Mesenchymal stem cell (in vitro differentiated cells and primary cell): ENCODE measurements at regions not wholly inside any gene's neighbourhood (a gene's known extent, or its start where the extent isn't known, plus 50 kb on each side); places are given as distances from the start of the nearest gene placed in this dataset.

Experiments
- DNase-seq: peaks from one replicate; pipeline ENCODE4 v3.0.0-alpha.2; 2013
- H2AFZ ChIP-seq: one replicate; pipeline ENCODE4 v1.6.1; 2013; ENCODE audit warnings: low read depth, mild to moderate bottlenecking, control low read depth, inconsistent platforms, low read length, moderate library complexity
- H2AK5ac ChIP-seq: 2 replicates; pipeline ENCODE4 v1.6.1; 2013; ENCODE audit warnings: low read length, moderate library complexity, mild to moderate bottlenecking, inconsistent platforms; ENCODE audit not compliant: severe bottlenecking
- H2BK120ac ChIP-seq: one replicate; pipeline ENCODE4 v1.6.1; 2013; ENCODE audit warnings: low read depth, mild to moderate bottlenecking, inconsistent platforms, low read length, moderate library complexity
- H2BK12ac ChIP-seq, 2 experiments: one replicate each; pipeline ENCODE4 v1.6.1; 2013; ENCODE audit warnings: inconsistent platforms in 2 of 2, low read length in 2 of 2, mild to moderate bottlenecking in 2 of 2, moderate library complexity in 2 of 2, control low read depth in 1 of 2
- H2BK15ac ChIP-seq: one replicate; pipeline ENCODE4 v1.6.1; 2013; ENCODE audit warnings: mild to moderate bottlenecking, low read depth, inconsistent platforms; ENCODE audit not compliant: poor library complexity, severe bottlenecking
- H2BK5ac ChIP-seq: 2 replicates; pipeline ENCODE4 v1.6.1; 2013; ENCODE audit warnings: low read depth, mild to moderate bottlenecking, low read length, control low read depth, inconsistent platforms; ENCODE audit not compliant: poor library complexity, severe bottlenecking
- H3K14ac ChIP-seq, 2 experiments: one replicate each; pipeline ENCODE4 v1.6.1; 2013; ENCODE audit warnings: inconsistent platforms in 2 of 2, low read length in 2 of 2, control low read depth in 1 of 2, mild to moderate bottlenecking in 1 of 2, moderate library complexity in 1 of 2
- H3K18ac ChIP-seq, 2 experiments: one replicate each; pipeline ENCODE4 v1.6.1; 2013; ENCODE audit warnings: inconsistent platforms in 2 of 2, low read length in 2 of 2, control low read depth in 1 of 2, low read depth in 1 of 2, mild to moderate bottlenecking in 1 of 2
- H3K23ac ChIP-seq, 2 experiments: one replicate each; pipeline ENCODE4 v1.6.1; 2013; ENCODE audit warnings: inconsistent platforms in 2 of 2, low read length in 2 of 2, mild to moderate bottlenecking in 2 of 2, moderate library complexity in 2 of 2, control low read depth in 1 of 2
- H3K27ac ChIP-seq: 2 replicates; pipeline ENCODE4 v1.5.1; 2013; ENCODE audit warnings: mild to moderate bottlenecking, moderate library complexity, low read length, control low read depth, inconsistent platforms; ENCODE audit not compliant: poor library complexity, severe bottlenecking
- H3K27me3 ChIP-seq, 2 experiments: 2 replicates each; pipeline versions ENCODE4 v1.6.1 to v1.7.0; 2013; ENCODE audit warnings: low read length in 2 of 2, mild to moderate bottlenecking in 2 of 2, moderate library complexity in 2 of 2, control low read depth in 1 of 2, inconsistent platforms in 1 of 2; ENCODE audit not compliant: control insufficient read depth in 1 of 2, insufficient read depth in 1 of 2
- H3K36me3 ChIP-seq, 2 experiments: 2 replicates each; pipeline versions ENCODE4 v1.6.1 to v1.7.0; 2013; ENCODE audit warnings: low read length in 2 of 2, control low read depth in 1 of 2, inconsistent platforms in 1 of 2, low read depth in 1 of 2, mild to moderate bottlenecking in 1 of 2; ENCODE audit not compliant: insufficient read depth in 2 of 2, control insufficient read depth in 1 of 2
- H3K4ac ChIP-seq, 2 experiments: one replicate each; pipeline ENCODE4 v1.6.1; 2013; ENCODE audit warnings: inconsistent platforms in 2 of 2, low read length in 2 of 2, mild to moderate bottlenecking in 2 of 2, moderate library complexity in 2 of 2, control low read depth in 1 of 2, low read depth in 1 of 2
- H3K4me1 ChIP-seq: 2 replicates; pipeline ENCODE4 v1.6.1; 2013; ENCODE audit warnings: low read depth, low read length, control low read depth; ENCODE audit not compliant: control insufficient read depth, insufficient read depth
- H3K4me2 ChIP-seq: 2 replicates; pipeline ENCODE4 v1.6.1; 2013; ENCODE audit warnings: low read length, mild to moderate bottlenecking, inconsistent platforms; ENCODE audit not compliant: poor library complexity, severe bottlenecking
- H3K4me3 ChIP-seq, 2 experiments: 2 replicates each; pipeline versions ENCODE4 v1.5.1 to v1.7.0; 2013; ENCODE audit warnings: low read length in 2 of 2, mild to moderate bottlenecking in 2 of 2, control low read depth in 1 of 2, low read depth in 1 of 2; ENCODE audit not compliant: insufficient read depth in 1 of 2
- H3K79me1 ChIP-seq: replicated peaks from 2 replicates; pipeline ENCODE4 v1.6.1; 2013; ENCODE audit warnings: mild to moderate bottlenecking, control low read depth, low read length, inconsistent platforms; ENCODE audit not compliant: poor library complexity, severe bottlenecking
- H3K9ac ChIP-seq: 2 replicates; pipeline ENCODE4 v1.7.0; 2013; ENCODE audit warnings: mild to moderate bottlenecking, low read length, moderate library complexity
- H3K9me3 ChIP-seq: 2 replicates; pipeline ENCODE4 v1.7.0; 2013; ENCODE audit warnings: mild to moderate bottlenecking, low read length; ENCODE audit not compliant: control insufficient read depth
- H4K8ac ChIP-seq: one replicate; pipeline ENCODE4 v1.6.1; 2013; ENCODE audit warnings: inconsistent platforms, mild to moderate bottlenecking, low read length, moderate library complexity
- H4K91ac ChIP-seq: one replicate; pipeline ENCODE4 v1.6.1; 2013; ENCODE audit warnings: mild to moderate bottlenecking, low read length, inconsistent platforms
- WGBS: methylation state at CpG from one replicate; pipeline ENCODE4 v1.1.7; 2013; ENCODE audit warnings: mixed read lengths; 5-methylcytosine and 5-hydroxymethylcytosine counted together

DNA sequence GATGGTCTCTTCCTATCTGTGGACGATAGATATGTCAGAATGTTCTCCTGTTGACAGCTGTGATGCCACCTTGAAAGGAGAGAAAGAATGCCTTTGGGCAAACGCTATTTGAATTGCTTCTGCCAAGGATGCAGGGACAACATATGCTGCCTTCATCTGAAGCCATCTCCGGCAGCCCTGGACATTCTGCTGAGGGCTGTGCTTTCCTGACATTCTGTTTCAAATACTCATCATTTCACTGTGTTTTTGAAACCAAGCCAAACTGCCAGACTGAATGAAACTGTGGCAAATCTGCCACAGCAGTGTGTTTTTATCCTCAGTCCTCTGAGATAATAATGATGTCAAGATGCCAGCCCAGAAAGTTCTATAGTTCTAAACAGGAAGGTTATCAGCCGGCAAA lies 85.8 kb upstream of the BCAT1 start:
- Histone ChIP-seq H2BK15ac (no peak overlapping the region), H3K4me1 (no peaks in the 10 kb centered on the region), H2AK5ac (no peak overlapping the region), H3K18ac (no peak overlapping the region), H3K27ac (no peak overlapping the region), H3K36me3 (no peaks in the 10 kb centered on the region), H3K23ac (no peak overlapping the region), H2AFZ (no peak overlapping the region), H4K8ac (no peak overlapping the region), H3K4me3 (no peak overlapping the region), H3K79me1 (no peaks in the 10 kb centered on the region), H3K9ac (no peak overlapping the region), H2BK12ac (no peak overlapping the region), H3K14ac (no peak overlapping the region), H3K27me3 (peaks cover 0 to 26% of the 10 kb centered on the region in 2 experiments), H2BK5ac (no peak overlapping the region), H3K4ac (no peak overlapping the region), H3K4me2 (no peak overlapping the region), H4K91ac (no peak overlapping the region), H3K9me3 (no peaks in the 10 kb centered on the region), H2BK120ac (no peak overlapping the region)
- DNase-seq: no peak
- WGBS: 87% methylated on average over 4 of the region's 4 CpGs

GRCh38 chr12:25025951-25026490 lies 77.1 kb upstream of the BCAT1 start:
- H3K9me3 ChIP-seq: no peaks in the 10 kb centered on the region

DNA sequence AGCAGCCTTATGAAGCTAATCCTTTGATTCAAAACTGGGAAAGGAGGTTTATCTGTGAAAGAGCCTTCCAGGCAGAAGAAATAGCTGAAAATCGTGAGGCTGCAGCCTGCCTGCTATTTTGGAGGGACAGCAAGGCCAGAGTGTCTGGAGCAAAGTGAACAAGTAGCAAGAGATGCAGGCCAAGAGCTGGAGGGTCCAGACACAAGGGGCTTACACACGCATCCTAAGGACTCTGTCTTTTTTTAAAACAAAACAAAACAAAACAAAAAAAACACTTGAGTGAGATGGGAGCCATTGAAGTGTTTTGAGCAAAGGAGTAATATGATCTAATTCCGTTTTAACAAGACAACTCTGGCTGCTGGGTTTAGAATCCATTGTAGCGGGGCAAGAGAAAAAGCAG lies 76.4 kb upstream of the BCAT1 start:
- Histone ChIP-seq H3K14ac (no peak overlapping the region), H2BK15ac (no peak overlapping the region), H2BK120ac (no peak overlapping the region), H4K91ac (no peak overlapping the region), H3K18ac (no peak overlapping the region), H3K4me2 (no peak overlapping the region), H2BK5ac (no peak overlapping the region), H2AFZ (no peak overlapping the region), H3K79me1 (no peaks in the 10 kb centered on the region), H3K4ac (no peak overlapping the region), H2AK5ac (no peak overlapping the region), H3K4me1 (no peaks in the 10 kb centered on the region), H3K27me3 (no peaks in the 10 kb centered on the region), H3K36me3 (no peaks in the 10 kb centered on the region), H4K8ac (no peak overlapping the region), H3K4me3 (no peak overlapping the region), H2BK12ac (no peak overlapping the region), H3K23ac (no peak overlapping the region), H3K9ac (no peak overlapping the region), H3K9me3 (no peaks in the 10 kb centered on the region), H3K27ac (no peak overlapping the region)
- WGBS: 67% methylated on average over 3 of the region's 4 CpGs
- no peak for DNase-seq

More at GRCh38 chr12:25025951-25026490, 77.1 kb upstream of the BCAT1 start:
- Histone ChIP-seq H3K4me2 (no peak overlapping the region), H2AFZ (no peak overlapping the region), H2BK5ac (no peak overlapping the region), H3K36me3 (no peaks in the 10 kb centered on the region), H2AK5ac (no peak overlapping the region), H3K4ac (no peak overlapping the region), H3K79me1 (no peaks in the 10 kb centered on the region), H2BK120ac (no peak overlapping the region), H2BK15ac (no peak overlapping the region), H3K18ac (no peak overlapping the region), H4K8ac (no peak overlapping the region), H3K14ac (no peak overlapping the region), H3K23ac (no peak overlapping the region), H3K27me3 (no peaks in the 10 kb centered on the region), H3K27ac (no peak overlapping the region), H4K91ac (no peak overlapping the region), H3K4me1 (no peaks in the 10 kb centered on the region), H3K4me3 (no peak overlapping the region), H3K9ac (no peak overlapping the region), H2BK12ac (no peak overlapping the region)
- no peak for DNase-seq
- WGBS: 87% methylated on average over 1 of the region's 1 CpG

DNA sequence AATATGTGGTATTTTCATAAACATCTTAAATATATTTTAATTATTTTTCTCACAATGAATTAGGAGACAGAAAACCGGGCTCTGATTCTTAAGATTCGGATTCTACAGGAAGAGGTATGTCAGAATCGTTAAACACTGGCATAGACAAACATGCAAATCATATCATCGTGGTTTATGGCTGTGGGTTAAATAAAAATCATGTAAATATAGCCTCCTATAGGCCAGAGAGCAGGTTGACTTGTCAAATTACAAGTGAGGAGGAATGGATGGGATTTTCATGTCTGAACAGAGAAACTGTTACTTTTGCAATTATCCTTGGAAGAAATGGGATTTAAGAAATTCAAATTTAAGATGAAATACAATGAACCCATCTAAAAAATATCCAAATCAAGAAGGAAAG lies 74.9 kb upstream of the BCAT1 start:
- H2BK12ac ChIP-seq: no peak overlapping the region
- no peak overlapping the region for H4K8ac ChIP-seq
- H2BK15ac ChIP-seq: no peak overlapping the region
- no peak overlapping the region for H3K27ac ChIP-seq
- no peaks in the 10 kb centered on the region for H3K36me3 ChIP-seq
- no peaks in the 10 kb centered on the region for H3K27me3 ChIP-seq
- H3K79me1 ChIP-seq: no peaks in the 10 kb centered on the region
- no peak overlapping the region for H3K4ac ChIP-seq
- H3K9ac ChIP-seq: no peak overlapping the region
- no peak overlapping the region for H2BK5ac ChIP-seq
- no peaks in the 10 kb centered on the region for H3K9me3 ChIP-seq
- 96% methylated on average over 4 of the region's 4 CpGs for WGBS
- H3K4me3 ChIP-seq: no peak overlapping the region
- H2AFZ ChIP-seq: no peak overlapping the region
- DNase-seq: no peak
- no peaks in the 10 kb centered on the region for H3K4me1 ChIP-seq
- H3K14ac ChIP-seq: no peak overlapping the region
- no peak overlapping the region for H4K91ac ChIP-seq
- no peak overlapping the region for H3K18ac ChIP-seq
- H3K23ac ChIP-seq: no peak overlapping the region
- no peak overlapping the region for H2BK120ac ChIP-seq
- H2AK5ac ChIP-seq: no peak overlapping the region
- H3K4me2 ChIP-seq: no peak overlapping the region
